Medulla oblongata (tissue), 1 donor: ENCODE measurements at regions not wholly inside any gene's neighbourhood (a gene's known extent, or its start where the extent isn't known, plus 50 kb on each side); places are given as distances from the start of the nearest gene placed in this dataset.

Experiments
- DNase-seq: peaks from one replicate; pipeline ENCODE4 v3.0.0-alpha.2; 2015; ENCODE audit errors: extremely low spot score

DNA sequence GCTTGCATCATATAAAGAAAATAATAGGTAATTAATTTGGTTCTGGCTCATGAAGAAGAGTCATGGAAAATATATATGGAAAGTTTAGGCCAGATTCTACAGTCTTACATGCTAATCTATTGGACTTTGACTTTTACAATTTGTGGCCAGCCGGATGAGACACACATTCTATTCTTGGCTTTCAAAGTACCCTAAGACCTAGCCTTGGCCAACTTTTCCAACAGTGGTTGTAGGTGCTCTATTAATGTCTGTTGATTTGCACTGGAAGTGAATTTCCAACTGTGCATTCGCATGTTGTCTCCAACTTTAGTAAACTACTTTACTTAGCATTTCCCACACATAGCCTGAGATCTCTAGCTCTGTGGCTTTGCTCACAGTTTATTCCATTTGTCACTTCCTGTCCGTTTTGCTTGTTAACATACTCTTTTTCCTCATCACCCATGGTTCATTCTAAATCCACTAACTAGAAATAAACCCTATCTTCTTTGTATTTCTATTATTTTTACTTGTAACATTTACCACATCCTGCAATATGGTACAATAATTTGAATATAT is 644.0 kb downstream of the PTPRC start:
- DNase-seq = no peak

GRCh38 chr1:199283794-199284193 is 645.0 kb downstream of the PTPRC start:
- DNase-seq = no peak

DNA sequence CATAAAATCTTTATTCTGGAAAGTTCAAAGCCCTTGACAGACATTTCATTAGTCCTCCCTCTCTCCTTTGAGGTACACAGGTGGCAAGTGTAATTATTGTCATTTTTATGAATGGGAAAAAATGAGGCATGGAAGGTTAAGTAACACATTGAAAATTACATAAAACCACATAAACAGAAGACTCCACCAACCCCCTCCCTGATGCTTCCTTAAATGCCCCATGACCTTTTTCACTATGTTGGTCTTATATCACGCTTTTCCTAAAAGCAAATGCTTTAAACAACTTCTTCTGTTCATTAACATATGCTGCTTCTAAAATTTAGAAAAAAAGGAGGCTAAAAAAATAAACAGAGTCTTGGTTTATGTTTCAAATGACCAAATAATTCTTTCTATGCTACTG is 648.4 kb downstream of the PTPRC start:
- DNase-seq = no peak

DNA sequence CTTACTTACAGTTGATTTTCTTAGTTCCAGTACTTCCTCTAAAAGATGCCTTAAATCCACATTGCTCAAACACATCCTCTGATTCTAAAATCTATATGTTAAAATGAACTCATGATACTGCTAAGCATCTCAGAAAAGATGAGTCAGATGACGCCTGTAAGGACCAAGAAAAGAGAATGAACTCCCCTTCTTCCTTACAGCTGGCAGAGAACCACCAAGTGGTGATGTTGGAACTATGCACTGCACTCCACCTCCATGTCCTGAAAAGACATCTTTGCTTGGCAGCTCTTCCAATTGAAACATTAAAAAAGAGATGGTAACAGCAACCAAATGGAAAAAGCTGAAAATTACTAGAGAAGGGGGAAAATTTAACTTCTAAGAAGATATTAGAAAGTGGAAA is 648.8 kb downstream of the PTPRC start:
- DNase-seq = no peak

- DNase-seq = no peak
Measured at GRCh38 chr1:199290186-199290585, 651.3 kb downstream of the PTPRC start.

- DNase-seq = no peak
Measured at GRCh38 chr1:199291022-199291740, 652.3 kb downstream of the PTPRC start.

DNA sequence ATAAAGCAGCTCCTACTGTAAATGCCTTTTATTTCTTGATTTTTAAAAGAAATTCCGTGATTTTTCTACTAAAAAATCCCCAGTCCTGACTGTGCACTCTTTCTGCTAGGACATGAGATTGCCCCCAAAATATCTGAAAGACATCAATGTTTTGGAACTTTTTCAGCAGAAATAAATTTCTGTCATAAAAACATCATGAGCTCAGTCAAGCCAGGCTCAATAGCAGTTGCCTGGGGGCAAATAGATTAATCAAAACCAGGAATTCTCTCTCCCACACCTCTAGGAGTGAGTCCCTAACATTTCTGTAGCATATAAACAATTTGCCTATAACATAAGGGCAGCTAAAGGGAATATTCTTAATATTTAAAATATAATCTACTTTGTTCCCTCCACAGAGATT is 654.1 kb downstream of the PTPRC start:
- DNase-seq = no peak

- DNase-seq = no peak
Measured at GRCh38 chr1:199295107-199295506, 656.3 kb downstream of the PTPRC start.

DNA sequence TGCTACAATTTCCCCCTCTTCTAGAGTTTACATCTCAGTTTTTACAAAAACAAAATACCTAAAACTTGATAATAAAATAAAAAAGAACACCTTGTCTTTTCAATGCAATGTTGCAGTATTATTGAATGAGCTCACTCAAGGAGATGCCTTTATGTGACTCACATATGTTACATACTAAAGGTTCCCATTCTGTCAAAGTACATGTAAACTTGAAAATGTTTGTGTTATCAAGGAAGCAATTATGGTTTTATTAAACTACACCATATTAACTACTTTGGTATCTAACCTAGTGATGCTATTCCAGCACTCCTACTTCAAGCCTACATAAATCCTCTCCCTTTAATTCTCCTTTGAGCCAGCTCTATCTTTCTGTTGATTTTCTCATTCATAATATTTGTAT is 658.3 kb downstream of the PTPRC start:
- DNase-seq = no peak

DNA sequence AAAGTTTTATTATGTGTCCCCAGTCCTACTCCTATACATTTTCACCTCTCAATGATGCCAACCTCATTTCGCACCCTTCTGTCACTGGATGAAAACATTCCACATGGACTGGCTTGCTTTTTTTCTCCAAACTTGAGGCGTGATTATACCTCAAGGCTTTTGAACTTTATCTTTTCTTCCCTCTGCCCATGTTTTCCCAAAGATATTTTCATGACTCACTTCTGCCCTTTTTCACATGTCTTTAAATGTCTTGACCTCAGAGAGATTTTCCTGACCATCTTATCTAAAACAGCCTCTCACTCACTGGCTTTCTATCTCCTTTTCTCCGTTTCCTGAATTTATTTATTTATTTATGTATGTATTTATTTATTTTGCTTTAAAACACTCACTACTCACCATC is 659.0 kb downstream of the PTPRC start:
- DNase-seq = no peak

GRCh38 chr1:199298825-199299224 is 660.0 kb downstream of the PTPRC start:
- no peak for DNase-seq

DNA sequence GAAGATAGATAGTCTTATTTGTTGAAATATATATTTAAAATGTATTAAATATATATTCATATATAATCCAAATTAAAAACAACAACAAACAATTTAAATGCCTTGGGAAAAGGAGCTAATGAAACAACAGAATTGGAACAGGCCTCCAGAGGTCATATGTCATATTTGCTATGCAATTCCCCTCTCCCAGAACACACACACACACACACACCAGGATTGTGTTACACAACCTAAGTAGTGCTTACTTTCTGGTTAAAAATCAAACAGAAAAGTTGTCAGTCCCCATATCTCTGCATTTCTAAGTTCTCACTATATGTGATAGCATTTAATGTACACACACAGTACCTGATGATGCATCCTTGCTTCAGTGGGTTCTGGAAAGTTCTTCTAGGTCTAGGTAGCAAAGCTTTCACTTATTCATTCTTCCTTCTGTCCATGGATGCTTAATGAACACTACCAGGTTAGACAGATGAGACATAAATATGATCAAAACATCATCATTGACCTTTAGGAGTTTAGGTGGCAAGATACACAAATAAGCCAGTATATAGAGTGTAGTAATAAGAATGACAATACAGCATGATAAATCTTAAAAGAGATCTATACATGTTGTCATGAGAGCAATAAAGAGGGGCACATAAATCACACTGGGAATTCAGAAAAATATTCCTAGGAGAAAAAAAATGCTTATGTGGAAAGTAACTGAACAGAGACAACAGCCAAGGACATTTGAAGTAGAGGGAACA is 662.8 kb downstream of the PTPRC start:
- no peak for DNase-seq

DNA sequence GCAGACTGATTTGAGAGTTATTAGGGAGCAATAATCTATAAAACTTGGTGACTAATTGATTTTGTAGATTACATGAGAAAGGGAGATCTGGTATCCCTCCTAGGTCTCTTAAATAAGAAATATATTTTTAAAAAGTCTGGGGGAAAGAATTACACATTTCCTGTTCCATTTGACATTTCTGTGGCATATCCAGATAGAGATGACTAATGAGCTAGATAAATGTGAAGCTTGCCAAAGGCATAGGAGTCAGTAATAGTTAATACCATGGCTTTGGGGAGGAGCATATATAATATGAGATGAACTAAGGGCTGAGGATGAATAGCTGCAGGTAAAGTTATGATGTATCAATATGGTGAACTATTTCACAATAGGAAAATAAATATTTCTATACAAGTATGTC is 663.7 kb downstream of the PTPRC start:
- DNase-seq = no peak

- DNase-seq = no peak
Measured at GRCh38 chr1:199303035-199303434, 664.2 kb downstream of the PTPRC start.

- DNase-seq = no peak
Measured at GRCh38 chr1:199305053-199305452, 666.2 kb downstream of the PTPRC start.

DNA sequence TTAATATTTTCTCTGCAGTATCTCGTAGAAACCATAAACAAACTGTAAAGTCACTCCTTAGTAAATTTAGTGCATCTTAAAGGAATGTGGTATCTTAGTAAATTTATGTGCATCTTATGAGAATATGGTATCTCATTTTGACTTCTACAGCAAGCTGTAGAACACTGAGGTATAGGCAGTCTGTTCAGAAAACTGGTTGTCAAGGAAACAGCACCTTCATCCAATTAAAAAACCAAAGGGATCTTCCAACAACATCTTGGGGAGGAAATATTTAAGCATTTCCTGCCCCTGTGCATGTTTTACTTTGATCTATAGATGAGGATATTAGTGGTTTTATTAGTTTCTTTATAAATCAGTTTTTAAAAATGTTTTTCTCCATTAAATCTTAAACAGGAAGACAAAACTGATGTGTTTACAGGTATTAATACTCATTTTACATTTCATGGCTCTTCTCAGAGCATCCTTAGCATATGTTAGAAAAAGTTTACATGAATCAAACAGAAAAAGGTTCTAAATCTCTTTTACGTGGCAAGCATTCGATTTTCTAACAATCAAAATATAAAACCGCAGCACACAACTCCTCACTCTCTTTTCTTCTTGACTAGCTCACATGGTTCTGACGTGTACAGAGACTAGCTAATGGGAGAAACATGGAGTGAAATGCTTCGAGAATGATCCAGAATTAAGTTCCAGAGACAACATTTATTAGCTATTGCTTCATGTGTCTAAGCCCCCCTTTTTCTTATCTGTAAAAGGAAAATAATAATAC is 668.8 kb downstream of the PTPRC start:
- no peak for DNase-seq

DNA sequence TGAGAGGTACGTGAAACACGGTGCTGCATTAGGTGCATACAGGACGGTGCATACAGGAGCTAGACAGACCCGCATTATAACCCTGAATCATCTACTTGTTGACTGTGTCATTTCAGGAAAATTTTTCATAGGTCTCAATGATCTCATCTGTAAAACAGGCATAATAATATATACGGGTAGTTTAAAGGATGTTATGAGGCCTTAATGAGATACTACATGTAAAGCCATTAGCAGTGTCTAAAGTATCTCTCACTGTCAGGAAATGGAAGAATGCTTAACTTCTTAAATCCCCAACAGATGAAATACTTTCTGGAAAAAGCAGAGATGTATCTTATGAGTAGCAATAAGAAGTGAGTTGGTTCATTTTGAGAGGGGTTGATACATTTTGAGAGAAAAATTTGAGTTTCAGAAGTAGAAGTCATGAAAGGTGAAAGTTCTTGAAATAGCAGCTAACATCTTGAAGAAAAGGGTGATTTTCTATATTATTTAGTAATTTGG is 669.6 kb downstream of the PTPRC start:
- no peak for DNase-seq

DNA sequence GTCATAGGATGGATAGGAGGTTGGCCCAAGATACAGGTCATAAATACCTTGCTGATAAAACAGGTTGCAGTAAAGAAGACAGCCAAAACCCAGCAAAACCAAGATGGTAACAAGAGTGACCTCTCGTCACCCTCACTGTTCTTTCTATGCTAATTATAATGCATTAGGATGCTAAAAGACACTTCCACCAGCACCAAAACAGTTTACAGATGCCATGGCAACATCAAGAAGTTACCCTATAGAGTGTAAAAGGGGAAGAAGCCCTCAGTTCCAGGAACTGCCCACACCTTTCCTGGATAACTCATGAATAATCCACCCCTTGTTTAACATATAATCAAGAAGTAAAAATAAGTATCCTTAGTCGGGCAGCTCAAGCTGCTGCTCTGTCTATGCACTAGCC is 671.9 kb downstream of the PTPRC start:
- DNase-seq = no peak

DNA sequence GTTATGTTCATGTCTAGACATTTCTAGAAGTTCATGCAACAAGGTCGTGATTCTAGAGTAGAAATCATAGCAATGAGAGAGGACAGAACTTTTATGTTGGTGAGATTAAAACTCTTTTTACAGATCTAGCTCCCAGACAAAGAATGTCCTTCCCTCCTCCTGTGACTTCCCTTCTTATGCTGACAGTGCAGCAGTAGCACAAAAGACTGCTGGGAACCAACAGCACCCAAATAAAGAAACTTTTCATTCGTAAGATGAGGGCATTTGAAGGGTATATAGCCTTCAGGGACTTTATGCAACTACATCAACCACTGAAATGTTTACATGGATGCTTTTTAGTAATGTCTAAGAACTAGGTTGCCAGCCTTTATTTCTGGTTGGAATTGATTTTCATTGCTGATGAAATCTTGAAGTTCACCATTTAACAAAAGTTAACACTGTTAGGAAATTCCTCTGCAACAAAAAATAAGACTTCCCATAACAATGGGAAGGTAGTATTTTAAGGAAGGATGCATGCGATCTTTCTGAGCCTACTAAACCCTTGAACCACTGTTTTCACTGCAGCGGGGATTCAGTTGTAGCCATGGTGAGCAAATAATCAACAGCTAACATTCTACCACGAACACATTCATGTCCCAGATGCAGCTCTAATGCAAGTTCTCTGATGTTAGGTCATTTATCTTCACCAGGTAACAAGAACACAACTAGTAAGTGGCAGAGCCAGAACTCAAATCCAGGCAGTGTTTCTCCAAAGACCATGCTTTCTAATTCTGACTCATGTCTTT is 672.8 kb downstream of the PTPRC start:
- no peak for DNase-seq

- no peak for DNase-seq
Measured at GRCh38 chr1:199312626-199313025, 673.8 kb downstream of the PTPRC start.

DNA sequence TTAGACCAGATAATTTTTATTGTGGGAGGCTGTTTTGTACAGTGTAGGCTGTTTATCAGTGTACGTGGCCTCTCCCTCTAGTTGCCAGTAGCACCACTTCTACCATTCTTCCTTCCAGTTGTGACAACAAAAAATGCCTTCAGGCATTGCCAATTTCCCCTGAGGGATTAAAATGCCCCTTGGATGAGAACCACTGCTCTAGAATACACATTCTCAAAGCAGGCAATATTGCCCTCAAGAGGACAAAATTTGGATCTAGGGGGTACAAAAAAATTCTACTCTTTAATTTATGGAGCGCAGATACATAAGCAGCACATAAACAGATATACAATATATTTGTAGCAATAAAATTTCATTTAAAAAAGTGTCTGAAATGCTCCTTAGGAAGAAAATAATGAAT is 674.6 kb downstream of the PTPRC start:
- no peak for DNase-seq
